ENCODE measurements at regions not wholly inside any gene's neighbourhood (a gene's known extent, or its start where the extent isn't known, plus 50 kb on each side); places are given as distances from the start of the nearest gene placed in this dataset.

- H3K4me1 Mint-ChIP-seq = peaks cover 11% of the 10 kb centered on the region
- ChIA-PET CTCF (interaction anchor here (1.3 kb wide), 1 partner anchor 11 kb away, joined by 3 read pairs; no protein-coding TSS in a partner anchor), POLR2A (interaction anchor here (0.5 kb wide), 1 partner anchor 635 kb away, joined by 3 read pairs; no protein-coding TSS in a partner anchor)
- H3K4me3 Mint-ChIP-seq = no peak overlapping the region
- H3K9me3 Mint-ChIP-seq = no peaks in the 10 kb centered on the region
- H3K27ac Mint-ChIP-seq = no peak overlapping the region
- peaks cover 7% of the 10 kb centered on the region; the same call in 1 of the 2 replicates for H3K27me3 Mint-ChIP-seq (ENCODE audit: low read depth)
- no peak for DNase-seq (ENCODE audit: low spot score)
- TF ChIP-seq PRRX2 (CRISPR knock-in tag; IDR thresholded peaks at IDR 0.05) = no peak
- TF ChIP-seq NFE2L1 (CRISPR knock-in tag; IDR thresholded peaks at IDR 0.05) = no peak
- no peak for TF ChIP-seq NR3C1 (CRISPR knock-in tag; conservative IDR thresholded peaks at IDR 0.05; ENCODE audit: low read depth)
- TF ChIP-seq ZNF263 (CRISPR knock-in tag; IDR thresholded peaks at IDR 0.05; ENCODE audit: low read depth) = no peak
- TF ChIP-seq, protein P1, sequence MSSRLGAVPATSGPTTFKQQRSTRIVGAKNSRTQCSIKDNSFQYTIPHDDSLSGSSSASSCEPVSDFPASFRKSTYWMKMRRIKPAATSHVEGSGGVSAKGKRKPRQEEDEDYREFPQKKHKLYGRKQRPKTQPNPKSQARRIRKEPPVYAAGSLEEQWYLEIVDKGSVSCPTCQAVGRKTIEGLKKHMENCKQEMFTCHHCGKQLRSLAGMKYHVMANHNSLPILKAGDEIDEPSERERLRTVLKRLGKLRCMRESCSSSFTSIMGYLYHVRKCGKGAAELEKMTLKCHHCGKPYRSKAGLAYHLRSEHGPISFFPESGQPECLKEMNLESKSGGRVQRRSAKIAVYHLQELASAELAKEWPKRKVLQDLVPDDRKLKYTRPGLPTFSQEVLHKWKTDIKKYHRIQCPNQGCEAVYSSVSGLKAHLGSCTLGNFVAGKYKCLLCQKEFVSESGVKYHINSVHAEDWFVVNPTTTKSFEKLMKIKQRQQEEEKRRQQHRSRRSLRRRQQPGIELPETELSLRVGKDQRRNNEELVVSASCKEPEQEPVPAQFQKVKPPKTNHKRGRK (CRISPR knock-in tag; IDR thresholded peaks at IDR 0.05; ENCODE audit: borderline replicate concordance) = no peak
- TF ChIP-seq USF2 (CRISPR knock-in tag; IDR thresholded peaks at IDR 0.05) = no peak
- TF ChIP-seq, protein P2, sequence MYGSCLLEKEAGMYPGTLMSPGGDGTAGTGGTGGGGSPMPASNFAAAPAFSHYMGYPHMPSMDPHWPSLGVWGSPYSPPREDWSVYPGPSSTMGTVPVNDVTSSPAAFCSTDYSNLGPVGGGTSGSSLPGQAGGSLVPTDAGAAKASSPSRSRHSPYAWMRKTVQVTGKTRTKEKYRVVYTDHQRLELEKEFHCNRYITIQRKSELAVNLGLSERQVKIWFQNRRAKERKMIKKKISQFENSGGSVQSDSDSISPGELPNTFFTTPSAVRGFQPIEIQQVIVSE (CRISPR knock-in tag; IDR thresholded peaks at IDR 0.05; ENCODE audit: borderline replicate concordance) = no peak
- TF ChIP-seq FOXJ3 (CRISPR knock-in tag; IDR thresholded peaks at IDR 0.05; ENCODE audit: borderline replicate concordance) = no peak
- TF ChIP-seq ERG (CRISPR knock-in tag; IDR thresholded peaks at IDR 0.05) = no peak
- TF ChIP-seq RORB (CRISPR knock-in tag; IDR thresholded peaks at IDR 0.05) = no peak
- no peak for TF ChIP-seq ETV6 (CRISPR knock-in tag; IDR thresholded peaks at IDR 0.05)
- TF ChIP-seq FOXK1 (CRISPR knock-in tag; IDR thresholded peaks at IDR 0.05) = no peak
- TF ChIP-seq KAT7 (CRISPR knock-in tag; IDR thresholded peaks at IDR 0.05; ENCODE audit: borderline replicate concordance) = no peak
- TF ChIP-seq, protein P3, sequence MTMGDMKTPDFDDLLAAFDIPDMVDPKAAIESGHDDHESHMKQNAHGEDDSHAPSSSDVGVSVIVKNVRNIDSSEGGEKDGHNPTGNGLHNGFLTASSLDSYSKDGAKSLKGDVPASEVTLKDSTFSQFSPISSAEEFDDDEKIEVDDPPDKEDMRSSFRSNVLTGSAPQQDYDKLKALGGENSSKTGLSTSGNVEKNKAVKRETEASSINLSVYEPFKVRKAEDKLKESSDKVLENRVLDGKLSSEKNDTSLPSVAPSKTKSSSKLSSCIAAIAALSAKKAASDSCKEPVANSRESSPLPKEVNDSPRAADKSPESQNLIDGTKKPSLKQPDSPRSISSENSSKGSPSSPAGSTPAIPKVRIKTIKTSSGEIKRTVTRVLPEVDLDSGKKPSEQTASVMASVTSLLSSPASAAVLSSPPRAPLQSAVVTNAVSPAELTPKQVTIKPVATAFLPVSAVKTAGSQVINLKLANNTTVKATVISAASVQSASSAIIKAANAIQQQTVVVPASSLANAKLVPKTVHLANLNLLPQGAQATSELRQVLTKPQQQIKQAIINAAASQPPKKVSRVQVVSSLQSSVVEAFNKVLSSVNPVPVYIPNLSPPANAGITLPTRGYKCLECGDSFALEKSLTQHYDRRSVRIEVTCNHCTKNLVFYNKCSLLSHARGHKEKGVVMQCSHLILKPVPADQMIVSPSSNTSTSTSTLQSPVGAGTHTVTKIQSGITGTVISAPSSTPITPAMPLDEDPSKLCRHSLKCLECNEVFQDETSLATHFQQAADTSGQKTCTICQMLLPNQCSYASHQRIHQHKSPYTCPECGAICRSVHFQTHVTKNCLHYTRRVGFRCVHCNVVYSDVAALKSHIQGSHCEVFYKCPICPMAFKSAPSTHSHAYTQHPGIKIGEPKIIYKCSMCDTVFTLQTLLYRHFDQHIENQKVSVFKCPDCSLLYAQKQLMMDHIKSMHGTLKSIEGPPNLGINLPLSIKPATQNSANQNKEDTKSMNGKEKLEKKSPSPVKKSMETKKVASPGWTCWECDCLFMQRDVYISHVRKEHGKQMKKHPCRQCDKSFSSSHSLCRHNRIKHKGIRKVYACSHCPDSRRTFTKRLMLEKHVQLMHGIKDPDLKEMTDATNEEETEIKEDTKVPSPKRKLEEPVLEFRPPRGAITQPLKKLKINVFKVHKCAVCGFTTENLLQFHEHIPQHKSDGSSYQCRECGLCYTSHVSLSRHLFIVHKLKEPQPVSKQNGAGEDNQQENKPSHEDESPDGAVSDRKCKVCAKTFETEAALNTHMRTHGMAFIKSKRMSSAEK (CRISPR knock-in tag; IDR thresholded peaks at IDR 0.05; ENCODE audit: borderline replicate concordance) = no peak
- TF ChIP-seq GABPB1 (CRISPR knock-in tag; IDR thresholded peaks at IDR 0.05) = no peak
- TF ChIP-seq SMAD3 (CRISPR knock-in tag; IDR thresholded peaks at IDR 0.05; ENCODE audit: borderline replicate concordance) = no peak
- TF ChIP-seq, protein P4, sequence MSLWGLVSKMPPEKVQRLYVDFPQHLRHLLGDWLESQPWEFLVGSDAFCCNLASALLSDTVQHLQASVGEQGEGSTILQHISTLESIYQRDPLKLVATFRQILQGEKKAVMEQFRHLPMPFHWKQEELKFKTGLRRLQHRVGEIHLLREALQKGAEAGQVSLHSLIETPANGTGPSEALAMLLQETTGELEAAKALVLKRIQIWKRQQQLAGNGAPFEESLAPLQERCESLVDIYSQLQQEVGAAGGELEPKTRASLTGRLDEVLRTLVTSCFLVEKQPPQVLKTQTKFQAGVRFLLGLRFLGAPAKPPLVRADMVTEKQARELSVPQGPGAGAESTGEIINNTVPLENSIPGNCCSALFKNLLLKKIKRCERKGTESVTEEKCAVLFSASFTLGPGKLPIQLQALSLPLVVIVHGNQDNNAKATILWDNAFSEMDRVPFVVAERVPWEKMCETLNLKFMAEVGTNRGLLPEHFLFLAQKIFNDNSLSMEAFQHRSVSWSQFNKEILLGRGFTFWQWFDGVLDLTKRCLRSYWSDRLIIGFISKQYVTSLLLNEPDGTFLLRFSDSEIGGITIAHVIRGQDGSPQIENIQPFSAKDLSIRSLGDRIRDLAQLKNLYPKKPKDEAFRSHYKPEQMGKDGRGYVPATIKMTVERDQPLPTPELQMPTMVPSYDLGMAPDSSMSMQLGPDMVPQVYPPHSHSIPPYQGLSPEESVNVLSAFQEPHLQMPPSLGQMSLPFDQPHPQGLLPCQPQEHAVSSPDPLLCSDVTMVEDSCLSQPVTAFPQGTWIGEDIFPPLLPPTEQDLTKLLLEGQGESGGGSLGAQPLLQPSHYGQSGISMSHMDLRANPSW (CRISPR knock-in tag; conservative IDR thresholded peaks at IDR 0.05; ENCODE audit: low read depth) = no peak
- no peak for TF ChIP-seq ZNF423 (CRISPR knock-in tag; IDR thresholded peaks at IDR 0.05)
- TF ChIP-seq SMAD4 (CRISPR knock-in tag; IDR thresholded peaks at IDR 0.05) = no peak
- TF ChIP-seq ZNF121 (CRISPR knock-in tag; IDR thresholded peaks at IDR 0.05) = no peak
- ATAC-seq = no peak
- no peaks in the 10 kb centered on the region for H3K36me3 Mint-ChIP-seq
Observed at GRCh38 chr16:66262253-66263167, 104.0 kb upstream of the CDH5 start.

Data from WTC11 (cell line).